Activated gamma-delta T cell treated with anti-CD3 and anti-CD28 coated beads, Interleukin-2, amount 50 U/mL, for 16 hours (primary cell): ENCODE measurements at regions not wholly inside any gene's neighbourhood (a gene's known extent, or its start where the extent isn't known, plus 50 kb on each side); places are given as distances from the start of the nearest gene placed in this dataset.
"Not testable (repeated sequence)": the region's sequence is repeated elsewhere in the genome, so short reads cannot be mapped to it uniquely, and the experiment has no call there.

Experiments
- DNase-seq: peaks from one replicate; pipeline ENCODE4 v3.0.0-alpha.2; 2020; ENCODE audit warnings: low read depth

GRCh38 chr22:48507595-48508350 lies 1319.9 kb downstream of the BRD1 start:
- no peak for DNase-seq

- no peak for DNase-seq
These were observed 1320.5 kb downstream of the BRD1 start for GRCh38 chr22:48507171-48507570.

- DNase-seq: no peak
These were observed 1321.0 kb downstream of the BRD1 start for GRCh38 chr22:48506506-48507145.

- no peak for DNase-seq
These were observed 1321.8 kb downstream of the BRD1 start for GRCh38 chr22:48505891-48506290.

- DNase-seq: no peak
These were observed 1323.0 kb downstream of the BRD1 start for GRCh38 chr22:48504519-48505140.

- no peak for DNase-seq
These were observed 1323.8 kb downstream of the BRD1 start for GRCh38 chr22:48503876-48504275.

GRCh38 chr22:48503035-48503625 lies 1324.5 kb downstream of the BRD1 start:
- no peak for DNase-seq

- no peak for DNase-seq
These were observed 1326.4 kb downstream of the BRD1 start for GRCh38 chr22:48501231-48501750.

GRCh38 chr22:48500471-48501230 lies 1327.0 kb downstream of the BRD1 start:
- no peak for DNase-seq

GRCh38 chr22:48499456-48500425 lies 1327.9 kb downstream of the BRD1 start:
- DNase-seq: no peak

GRCh38 chr22:48498526-48499331 lies 1328.9 kb downstream of the BRD1 start:
- no peak for DNase-seq

- not testable (repeated sequence) for DNase-seq
These were observed 1329.7 kb downstream of the BRD1 start for GRCh38 chr22:48497743-48498520.

GRCh38 chr22:48496987-48497650 lies 1330.6 kb downstream of the BRD1 start:
- no peak for DNase-seq

GRCh38 chr22:48496226-48496845 lies 1331.3 kb downstream of the BRD1 start:
- no peak for DNase-seq

GRCh38 chr22:48495751-48496080 lies 1332.0 kb downstream of the BRD1 start:
- no peak for DNase-seq

- no peak for DNase-seq
These were observed 1332.5 kb downstream of the BRD1 start for GRCh38 chr22:48494968-48495750.

- DNase-seq: no peak
These were observed 1333.3 kb downstream of the BRD1 start for GRCh38 chr22:48494256-48494967.
